HG02623 (cell line): ENCODE measurements at regions not wholly inside any gene's neighbourhood (a gene's known extent, or its start where the extent isn't known, plus 50 kb on each side); places are given as distances from the start of the nearest gene placed in this dataset.

ENCODE experiments used
- ATAC-seq: cut with Tn5 transposase; IDR thresholded peaks from one replicate; pipeline ENCODE4 v1.9.1; 2021; ENCODE audit warnings: moderate library complexity; ENCODE audit not compliant: unreplicated experiment

DNA sequence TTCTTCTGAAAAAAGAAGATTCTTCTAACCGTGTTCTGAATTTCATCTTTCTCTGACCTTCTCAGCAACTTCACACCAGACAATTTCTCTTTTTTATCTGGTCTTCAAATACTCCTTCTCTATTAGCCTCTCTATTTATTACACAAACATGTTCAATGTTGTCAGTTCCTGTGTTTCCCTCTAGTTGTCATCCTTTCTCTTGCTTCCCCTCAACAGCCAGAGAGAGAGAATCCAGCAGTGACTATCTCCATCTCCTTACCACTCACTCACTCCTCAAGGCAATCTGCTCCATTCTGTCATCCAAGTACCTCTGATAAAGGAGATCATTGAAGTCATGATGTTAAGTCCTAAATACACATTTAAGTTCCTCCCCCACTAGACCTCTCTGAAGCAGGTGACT lies 491.9 kb upstream of the CHAC2 start:
- no peak for ATAC-seq

- no peak for ATAC-seq
Measured at GRCh38 chr2:53268626-53269025, 499.0 kb upstream of the CHAC2 start.

GRCh38 chr2:53268086-53268485 lies 499.5 kb upstream of the CHAC2 start:
- ATAC-seq: no peak

DNA sequence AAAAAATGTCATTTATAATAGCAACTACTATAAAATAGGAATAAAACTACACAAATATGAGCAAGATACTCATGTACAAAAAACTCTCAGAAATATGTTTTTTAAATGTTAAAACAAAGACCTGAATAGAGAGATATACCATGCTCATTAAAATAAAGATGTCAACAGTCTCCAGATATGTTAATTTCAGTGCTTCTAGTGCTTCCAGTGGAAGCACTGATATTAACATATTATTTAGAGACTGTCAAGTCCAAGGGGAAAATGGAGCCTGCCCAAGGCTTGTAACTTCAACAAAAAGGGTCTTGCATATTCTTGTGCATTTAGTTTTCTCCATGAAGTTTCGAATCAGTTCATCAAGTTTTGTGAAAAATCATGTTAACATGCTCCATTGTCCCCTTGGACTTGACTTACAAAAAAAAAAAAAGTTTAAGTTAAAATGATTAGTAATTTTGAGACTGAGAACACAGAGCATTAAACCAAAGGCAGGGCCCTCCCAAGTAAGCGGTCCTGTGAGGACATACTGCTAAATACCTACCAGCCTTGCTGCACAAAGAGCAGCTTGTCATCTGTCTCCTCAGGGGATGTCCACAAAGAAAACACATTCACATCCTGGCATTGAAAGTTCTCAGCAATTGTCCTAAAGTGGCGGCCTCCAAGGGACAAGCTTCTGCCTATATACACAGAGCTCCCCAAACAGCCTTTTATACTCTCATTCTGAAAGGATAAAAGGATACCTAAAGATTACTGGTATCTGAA lies 501.9 kb upstream of the CHAC2 start:
- no peak for ATAC-seq

GRCh38 chr2:53260568-53260967 lies 507.0 kb upstream of the CHAC2 start:
- ATAC-seq: no peak

DNA sequence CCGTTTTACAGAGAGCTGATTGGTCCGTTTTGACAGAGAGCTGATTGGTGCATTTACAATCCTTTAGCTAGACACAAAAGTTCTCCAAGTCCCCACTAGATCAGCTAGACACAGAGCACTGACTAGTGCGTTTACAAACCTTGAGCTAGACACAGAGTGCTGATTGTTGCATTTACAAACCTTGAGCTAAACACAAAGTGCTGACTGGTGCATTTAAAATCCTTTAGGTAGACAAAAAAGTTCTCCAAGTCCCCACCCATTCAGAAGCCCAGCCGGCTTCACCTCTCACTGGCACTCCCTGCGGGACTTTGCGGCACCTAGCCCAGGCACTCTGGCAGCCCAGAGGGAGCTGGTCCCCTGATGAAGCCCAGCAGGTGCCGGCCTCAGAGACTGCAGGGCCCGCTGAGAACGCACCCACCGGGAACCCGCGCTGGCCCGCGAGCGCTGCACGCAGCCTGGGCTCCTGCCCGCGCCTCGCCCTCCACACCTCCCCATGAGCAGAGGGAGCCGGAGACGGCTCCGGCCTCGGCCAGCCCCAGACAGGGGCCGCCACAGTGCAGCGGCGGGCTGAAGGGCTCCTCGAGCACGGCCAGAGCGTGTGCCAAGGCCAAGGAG lies 508.1 kb upstream of the CHAC2 start:
- no peak for ATAC-seq

DNA sequence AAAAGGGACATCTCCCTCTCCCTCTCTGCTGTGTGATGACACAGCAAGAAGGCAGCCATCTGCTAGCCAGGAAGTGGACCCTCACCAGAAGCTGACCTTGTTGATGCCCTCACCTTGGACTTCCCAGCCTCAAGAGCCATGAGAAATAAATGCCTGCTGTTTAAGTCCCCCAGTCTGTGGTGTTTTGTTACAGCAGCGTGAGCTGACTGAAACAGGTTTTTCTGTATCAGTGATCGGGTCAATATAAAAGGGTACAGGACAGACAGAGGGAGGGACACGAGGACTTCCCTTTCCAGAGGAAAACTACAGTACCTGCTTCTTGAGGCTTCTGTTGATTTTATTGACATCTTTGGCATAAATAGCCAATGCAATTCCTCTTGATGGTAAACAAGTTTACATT lies 510.3 kb upstream of the CHAC2 start:
- no peak for ATAC-seq

DNA sequence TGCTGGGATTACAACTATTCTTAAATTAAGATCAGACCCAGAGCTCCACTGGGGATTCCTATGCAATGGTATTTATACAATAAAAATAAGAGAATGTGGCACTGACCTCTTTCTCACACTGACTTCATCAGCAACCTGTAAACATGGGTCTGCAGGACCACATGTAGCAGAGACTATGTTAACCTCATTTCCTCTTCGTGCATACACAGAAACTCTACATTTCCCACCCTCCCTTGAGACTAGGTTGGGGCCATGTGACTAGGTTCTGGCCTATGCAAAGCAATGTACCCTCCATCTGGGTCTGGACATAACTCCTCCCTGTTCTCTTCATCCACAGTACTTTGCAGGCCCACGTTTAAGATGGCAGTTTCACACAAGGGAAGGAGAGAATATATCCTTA lies 514.4 kb upstream of the CHAC2 start:
- no peak for ATAC-seq

DNA sequence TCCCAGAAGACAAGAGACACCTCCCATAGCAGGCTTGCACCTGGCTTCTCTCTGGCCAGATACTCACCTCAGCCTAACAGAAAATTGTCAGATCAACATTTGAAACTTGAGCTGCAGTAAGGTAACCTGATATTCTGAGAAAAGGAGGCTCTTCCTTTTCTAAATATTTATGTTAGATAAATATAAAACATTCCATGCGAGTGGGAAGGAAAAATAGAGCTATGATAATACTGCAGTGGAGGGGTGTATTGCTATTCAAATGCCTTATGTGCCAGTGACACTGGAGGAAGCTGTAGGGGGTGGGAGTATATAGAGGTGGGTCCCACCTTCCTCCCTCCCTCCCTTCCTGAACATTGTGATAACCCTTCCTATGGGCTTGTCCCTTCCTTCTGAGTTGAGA lies 515.5 kb upstream of the CHAC2 start:
- ATAC-seq: no peak

GRCh38 chr2:53247956-53248735 lies 519.5 kb upstream of the CHAC2 start:
- no peak for ATAC-seq

DNA sequence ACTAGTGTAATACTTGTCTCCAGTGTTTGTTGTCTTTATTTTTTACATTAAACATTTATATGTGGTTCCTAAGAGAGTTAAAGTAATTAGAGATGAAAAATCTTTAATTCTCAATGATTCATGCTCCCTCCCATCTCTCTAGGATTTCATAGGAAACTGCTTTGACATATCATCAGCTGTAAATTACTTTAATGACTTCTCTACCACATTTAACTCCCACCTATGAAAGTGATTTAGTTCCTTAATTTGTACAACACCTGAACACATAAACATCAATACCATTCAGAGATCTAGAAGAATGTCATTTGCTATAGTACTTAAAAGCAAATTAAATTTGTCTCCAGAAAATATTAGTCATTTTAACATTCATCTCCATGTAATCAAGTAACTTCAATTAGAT lies 524.2 kb upstream of the CHAC2 start:
- no peak for ATAC-seq

GRCh38 chr2:53242090-53242489 lies 525.5 kb upstream of the CHAC2 start:
- no peak for ATAC-seq

DNA sequence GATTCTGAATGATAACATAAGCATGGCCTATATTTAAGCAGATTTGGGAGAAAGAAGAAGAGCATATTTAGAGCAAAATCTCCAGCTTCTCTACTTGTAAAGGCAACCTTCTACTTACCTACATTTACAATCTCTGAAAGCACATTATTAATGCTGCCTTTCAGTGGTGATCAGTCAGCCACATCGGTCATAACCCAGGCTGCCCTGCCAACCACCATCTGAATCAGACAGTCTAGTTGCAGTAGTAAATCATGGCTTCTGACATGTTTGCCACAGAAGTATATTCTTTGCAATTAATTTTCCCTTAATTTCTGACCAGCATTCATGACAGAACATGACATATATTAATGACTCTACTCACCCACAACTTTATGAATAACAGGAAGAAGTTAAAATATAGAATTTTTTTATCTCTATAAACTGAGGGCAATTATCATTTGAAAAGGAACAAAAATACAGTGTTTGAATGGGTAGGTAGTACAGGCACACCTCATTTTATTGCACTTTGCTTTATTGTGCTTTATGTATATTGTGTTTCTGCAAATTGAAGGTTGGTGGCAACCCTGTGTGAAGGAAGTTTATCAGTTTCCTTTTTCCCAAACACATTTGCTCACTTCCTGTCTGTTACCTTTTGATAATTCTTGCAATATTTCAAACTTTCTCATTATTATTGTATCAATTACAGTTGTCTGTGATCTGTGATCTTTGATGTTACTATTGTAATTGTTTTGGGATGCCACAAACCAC lies 531.6 kb upstream of the CHAC2 start:
- no peak for ATAC-seq

- ATAC-seq: no peak
Measured at GRCh38 chr2:53234548-53234903, 533.1 kb upstream of the CHAC2 start.

DNA sequence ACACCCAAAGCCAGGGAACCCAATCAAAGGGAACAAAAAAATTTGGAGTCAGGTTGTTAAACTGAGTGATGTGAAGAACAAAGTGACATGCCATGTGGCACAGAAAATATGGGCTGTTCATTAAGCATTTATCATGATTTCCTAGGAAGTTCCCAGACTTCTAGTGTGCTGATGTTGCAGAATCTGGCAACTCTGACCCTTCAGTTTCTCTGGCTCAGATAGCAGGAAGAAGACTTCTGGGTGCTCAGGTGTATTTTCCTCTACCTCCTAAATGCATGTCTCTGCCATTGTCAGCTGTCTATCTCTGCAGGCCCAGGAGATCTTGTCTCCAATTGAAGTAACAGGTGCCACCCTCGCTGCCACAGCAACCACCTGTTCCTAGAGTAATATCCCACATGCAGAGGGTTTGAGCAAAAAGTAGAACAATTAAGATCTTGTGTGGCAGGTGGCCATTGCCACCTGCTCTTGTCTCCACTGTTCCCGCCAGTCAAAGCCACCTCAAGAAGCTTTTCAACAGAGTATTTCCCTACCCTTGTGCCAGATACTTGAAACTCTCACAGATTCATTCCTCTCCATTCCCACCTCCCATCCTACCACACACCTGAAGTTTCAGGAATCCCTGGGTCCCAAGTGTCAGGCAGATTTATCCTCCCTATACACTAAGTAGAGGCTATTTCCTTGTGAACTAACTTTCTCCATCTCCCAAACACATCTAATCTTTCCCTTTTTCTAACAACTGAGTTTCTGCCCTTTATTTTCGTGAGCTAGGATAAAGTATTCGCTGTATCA lies 533.7 kb upstream of the CHAC2 start:
- ATAC-seq: no peak

GRCh38 chr2:53231908-53232307 lies 535.7 kb upstream of the CHAC2 start:
- ATAC-seq: no peak

DNA sequence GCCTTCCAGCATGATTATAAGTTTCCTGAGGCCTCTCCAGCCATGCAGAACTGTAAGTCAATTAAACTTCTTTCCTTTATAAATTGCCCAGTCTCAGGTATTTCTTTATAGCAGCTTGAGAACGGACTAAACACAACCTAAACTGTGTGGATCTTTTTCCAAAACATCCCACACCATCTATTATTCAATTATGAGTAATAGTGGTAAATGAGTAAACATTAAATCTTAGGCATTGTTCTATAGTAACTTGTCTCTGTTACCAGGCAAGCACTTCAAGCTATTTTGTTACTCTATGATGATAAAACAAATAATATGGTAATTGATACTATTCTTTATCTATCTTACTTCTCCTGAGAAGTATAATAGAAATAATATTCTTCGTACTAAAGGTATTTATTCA lies 536.9 kb upstream of the CHAC2 start:
- no peak for ATAC-seq

DNA sequence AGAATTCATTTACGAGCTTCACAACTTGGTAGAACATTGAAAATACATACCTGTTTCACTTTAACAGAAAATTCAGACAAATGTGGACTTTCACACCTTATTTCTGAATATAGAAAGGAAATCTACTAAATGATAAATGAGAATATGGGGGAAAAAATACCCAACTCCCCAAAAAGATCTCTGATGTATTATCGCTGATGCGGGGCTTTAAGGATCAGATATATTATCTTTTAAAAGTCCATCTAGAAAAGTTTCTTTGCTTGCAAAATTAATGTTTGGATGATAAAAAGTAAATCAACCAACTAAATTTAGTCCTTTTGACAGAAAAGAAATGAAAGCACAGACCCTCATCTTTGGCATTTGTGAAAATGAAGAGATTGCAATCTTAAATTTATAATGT lies 540.1 kb upstream of the CHAC2 start:
- no peak for ATAC-seq

DNA sequence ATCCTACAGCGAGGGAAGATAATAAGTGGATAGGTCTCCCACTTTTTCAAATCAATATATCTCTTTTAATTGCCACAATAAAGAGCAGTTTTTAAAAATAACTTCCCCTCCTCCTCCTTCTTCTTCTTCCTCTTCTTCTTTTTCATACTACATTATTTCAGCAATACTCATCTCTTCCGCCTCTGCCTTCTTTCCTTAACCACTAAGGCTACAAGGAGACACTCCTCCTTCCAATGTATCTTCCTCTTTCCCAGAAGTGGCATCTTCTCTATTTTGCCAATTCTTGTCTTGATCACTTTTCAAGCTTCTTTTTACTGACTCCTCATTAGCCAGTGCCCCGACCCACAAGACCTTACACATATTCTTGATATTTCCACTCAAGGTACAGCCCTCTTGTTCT lies 546.6 kb upstream of the CHAC2 start:
- no peak for ATAC-seq

DNA sequence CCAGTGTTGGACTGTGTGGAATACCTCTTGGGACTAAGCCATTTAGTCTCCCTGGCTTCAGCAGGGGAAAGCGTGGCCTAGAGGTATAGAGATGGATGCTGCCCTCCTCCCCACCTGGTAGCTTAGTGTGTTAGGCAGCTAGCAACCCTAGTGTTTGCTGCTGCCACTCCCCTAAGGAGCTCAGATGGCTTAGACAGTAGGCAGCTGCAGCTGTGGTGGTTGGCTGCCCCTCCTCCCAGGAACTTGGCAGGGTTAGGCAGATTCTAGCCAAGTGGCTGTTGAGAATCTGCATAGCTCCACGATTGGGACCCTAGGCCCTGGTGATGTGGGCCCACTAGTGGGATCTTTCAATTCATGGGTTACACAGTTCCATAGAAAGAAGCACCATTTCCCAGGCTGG lies 550.4 kb upstream of the CHAC2 start:
- ATAC-seq: no peak

GRCh38 chr2:53216805-53217204 lies 550.8 kb upstream of the CHAC2 start:
- no peak for ATAC-seq
